MV-4-11 (cell line): ENCODE measurements at regions not wholly inside any gene's neighbourhood (a gene's known extent, or its start where the extent isn't known, plus 50 kb on each side); places are given as distances from the start of the nearest gene placed in this dataset.
A peak's percentile ranks its signal among the peaks of the same experiment; 100 is the strongest.

Experiments
- DNase-seq: peaks from one replicate; lab custom pipeline; 2025; lab: John Stamatoyannopoulos, UW

GRCh38 chr7:153835712-153836265 is 216.4 kb upstream of the DPP6 start:
- DNase-seq, result no peak

DNA sequence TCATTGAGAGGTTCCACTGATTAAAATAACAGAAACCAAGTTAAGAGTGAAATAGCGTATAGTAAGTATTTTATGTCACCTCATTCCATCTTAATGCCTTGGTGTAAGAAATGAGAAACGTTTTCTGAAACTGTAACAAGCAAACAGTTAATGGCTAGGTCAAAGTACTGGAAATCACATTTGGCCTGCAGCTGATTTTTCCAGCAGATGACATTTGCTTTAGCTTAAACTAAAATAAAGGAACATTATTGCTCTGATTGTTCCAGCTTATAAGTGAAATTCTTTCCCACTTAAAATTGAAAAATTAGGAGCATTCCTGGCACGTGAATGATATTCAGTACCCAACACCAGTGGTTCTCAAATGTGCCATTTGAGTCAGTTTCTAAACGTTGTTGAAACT is 213.6 kb upstream of the DPP6 start:
- DNase-seq, result no peak

DNA sequence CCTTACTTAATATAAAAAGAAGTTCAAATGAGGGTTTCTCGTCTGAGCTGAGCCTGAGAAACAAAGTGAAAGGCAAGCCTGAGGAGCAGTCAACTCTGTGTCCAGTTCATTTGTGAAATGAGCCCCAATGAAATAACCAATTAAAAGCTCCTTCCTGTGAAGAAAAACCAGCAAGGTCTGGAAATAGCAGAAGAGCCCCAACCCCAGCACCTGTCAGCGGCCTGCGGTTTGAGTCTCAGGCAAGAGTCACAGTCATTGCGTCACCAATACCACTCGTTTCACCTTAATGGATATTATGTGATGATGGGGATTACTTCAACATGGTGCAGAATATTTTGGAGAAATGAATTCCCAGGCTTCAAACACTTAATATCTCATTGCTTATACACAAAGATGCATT is 211.3 kb upstream of the DPP6 start:
- DNase-seq, result no peak

DNA sequence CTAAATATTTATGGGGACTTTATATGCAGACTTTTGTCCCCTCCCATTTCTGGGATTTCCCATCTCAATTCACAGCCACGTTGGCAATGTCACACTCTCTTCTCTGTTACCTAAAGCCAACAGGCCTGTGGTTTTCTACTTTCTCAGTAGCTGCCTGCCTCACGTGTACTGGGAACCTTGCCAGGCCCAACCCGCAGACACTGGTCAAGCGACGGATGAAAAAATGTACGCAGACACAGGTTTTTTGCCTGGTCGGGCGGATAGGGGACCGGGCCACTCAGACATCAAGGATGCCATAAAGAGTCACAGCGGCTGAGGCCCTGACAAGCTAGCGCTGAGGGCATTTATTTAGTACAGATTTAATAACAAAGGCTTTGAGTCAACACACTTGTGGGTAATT is 204.4 kb upstream of the DPP6 start:
- DNase-seq, result no peak

- DNase-seq, result no peak
Observed at GRCh38 chr7:153852261-153852660, 199.9 kb upstream of the DPP6 start.

DNA sequence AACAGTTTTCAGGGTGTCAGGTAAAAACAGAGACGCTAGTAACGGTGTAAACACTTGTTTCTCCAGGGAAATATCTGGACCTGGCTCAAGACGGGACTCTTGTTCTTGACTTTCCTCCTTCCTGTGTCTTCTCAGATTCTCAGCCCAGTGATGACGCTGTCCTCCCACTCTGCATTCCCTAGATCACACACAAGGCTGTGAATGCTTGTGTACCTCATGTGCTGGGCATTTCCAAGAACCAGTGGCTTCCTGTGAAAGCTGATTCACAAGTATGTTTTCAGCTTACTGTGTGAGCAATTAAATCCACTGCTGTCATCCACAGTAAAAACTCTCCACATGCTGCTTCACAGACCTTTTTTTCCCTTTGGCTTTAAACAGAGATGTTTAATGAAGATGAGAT is 193.8 kb upstream of the DPP6 start:
- no peak for DNase-seq

DNA sequence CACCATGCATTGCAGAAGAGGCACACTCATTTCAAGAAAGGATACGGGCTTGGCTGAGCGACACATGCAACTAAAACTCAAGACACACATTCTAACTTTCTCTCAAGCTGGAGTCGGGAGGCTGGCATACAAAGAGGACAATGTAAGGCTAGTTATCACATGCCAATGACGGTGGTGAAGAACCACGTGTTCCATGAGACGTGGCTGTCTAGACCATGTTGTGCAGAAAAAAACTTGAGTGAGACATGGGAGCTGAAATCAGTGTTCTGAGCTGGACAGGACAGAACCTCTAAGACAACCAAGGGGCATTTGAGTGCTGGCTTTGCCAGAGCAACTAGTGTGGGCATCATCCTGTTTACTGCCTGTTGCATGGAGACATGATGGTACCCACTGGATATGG is 193.0 kb upstream of the DPP6 start:
- no peak for DNase-seq

DNA sequence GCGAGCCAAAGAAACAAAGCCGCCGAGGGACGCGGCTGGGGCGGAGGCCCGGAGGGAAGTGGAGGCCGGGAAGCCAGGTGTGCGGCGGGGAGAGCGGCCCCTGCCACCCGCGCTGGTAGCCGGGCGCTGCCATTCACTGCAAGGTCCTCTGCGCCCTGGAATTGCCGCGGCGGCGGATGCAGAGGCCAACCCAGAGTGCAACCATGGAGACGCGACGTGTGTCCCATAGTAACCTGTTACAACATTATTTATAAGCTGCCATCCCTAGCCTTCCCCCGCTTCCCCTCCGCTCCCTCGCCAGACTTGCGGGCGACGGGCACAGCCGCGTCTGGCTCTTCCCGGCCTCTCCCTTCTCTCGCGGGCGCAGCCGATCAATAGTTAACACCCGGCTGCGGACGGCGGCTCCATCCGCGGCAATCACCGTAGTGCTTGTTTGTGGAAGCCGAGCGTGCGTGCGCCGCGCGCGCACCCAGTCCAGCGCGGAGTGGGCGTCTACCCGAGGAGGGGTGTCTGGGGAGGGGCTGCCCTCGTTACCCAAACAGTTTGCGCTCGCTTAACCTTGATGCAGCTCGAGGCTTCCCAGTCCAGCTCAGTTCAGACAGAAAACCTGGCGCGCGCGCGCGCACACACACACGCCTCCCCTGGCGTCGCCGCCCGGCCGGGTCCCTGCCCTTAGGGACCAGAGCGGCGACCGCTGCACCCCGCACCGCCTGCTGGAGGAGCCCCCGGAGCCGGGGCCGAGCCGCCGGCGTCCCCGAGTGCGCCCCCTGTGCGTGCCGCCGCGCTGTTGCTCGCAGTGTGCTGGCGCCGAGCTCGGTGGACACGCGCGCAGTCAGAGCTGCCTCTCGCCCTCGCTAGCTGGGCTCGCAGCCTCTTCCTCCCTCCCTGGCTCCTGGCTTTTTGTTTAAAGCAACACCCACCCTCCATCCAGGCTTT is 165.4 kb upstream of the DPP6 start:
- DNase-seq, result no peak

GRCh38 chr7:153887749-153888569 is 164.2 kb upstream of the DPP6 start:
- DNase-seq, result no peak

DNA sequence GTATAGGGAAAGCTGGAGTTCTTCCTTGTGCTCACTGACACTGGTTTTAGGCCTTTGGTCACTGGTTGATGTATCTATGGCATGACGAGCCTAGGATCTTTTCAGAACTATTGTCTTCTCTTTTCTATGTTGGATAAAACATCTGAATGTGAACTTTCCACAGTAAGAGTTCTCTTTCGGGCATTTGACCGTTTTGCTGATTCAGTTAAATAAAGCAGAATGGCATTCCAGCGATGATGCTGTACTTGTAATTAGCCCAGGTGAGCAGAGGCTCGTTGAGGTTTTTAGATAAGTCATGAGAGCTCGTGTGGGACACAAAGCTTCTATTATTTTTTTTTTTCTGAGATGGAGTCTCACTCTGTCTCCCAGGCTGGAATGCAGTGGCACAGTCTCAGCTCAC is 160.2 kb upstream of the DPP6 start:
- no peak for DNase-seq

DNA sequence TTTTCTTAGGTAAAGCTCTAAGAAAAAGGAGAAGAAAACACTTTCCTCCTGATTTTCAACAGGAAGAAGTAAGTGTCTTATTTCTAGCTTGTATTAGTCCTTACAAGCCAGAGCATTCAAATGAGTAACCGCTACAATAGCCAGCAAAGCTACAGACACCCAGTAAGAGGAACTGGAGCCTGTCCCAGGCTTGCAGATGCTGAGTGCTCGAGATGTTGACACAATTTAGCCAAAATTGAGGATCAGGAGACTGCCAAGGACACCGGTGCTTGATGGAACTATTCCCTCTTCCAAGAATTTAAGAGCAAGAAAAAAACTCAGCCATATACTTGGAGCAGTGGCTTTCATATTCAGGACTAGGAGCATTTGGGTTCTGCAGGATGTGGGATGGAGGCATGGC is 149.3 kb upstream of the DPP6 start:
- DNase-seq, result peak; percentile 80

DNA sequence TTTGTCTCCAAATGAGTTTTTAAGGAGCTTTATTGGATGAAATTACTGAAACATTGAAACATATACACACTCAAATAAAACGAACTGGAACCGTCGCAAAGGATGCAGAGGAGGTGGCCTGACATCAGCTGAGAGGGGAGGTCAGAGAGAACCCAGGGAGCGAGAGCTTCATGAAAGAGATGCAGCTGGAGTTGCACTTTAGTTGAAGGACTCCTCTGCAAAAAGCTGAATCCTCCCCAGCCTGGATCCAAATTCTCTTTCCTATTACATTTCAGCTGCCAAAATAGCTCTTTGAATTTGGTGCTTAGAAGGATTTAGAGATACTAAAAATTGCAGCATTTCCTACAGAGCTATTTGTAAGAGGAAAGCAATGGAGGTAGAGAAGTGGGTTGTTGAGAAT is 140.0 kb upstream of the DPP6 start:
- DNase-seq, result no peak

- DNase-seq, result no peak
Observed at GRCh38 chr7:153920126-153920525, 132.1 kb upstream of the DPP6 start.

DNA sequence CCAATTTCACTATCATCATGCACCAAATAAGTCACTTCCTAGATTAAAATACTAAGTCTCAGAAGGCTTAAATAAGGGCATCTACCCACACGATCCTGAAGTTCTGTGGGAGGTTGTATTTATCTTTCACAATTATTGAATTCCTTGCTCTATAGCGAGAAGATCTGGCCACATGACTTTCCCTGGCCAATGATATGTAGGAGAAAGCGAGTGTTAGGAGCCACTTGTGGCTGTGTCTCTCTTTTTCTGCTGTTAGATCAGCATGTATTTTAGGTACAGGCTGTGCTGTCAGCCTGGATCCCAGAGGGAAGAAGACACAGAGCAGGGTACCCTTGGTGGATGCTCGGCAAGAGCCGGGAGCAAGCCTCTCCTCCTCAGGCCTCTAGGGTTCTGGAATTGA is 131.3 kb upstream of the DPP6 start:
- no peak for DNase-seq

DNA sequence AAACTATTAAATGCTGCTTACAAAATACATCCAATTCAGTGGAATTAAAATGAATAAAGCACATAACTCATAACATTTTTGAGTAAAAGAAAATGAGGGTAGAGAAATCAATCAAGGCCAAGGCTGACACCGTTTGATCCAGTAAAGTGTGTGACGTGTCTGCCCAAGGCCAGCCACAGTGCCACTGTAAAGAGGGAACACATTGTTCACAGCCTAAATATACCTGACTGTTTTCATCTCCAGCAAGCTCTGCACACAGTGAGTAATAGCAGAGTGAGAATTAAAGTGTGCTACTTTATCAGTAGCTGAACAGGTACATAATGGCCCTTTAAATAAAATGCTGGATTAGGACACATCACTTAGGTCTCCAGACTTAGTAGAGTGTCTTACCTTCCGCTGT is 130.8 kb upstream of the DPP6 start:
- DNase-seq, result no peak

DNA sequence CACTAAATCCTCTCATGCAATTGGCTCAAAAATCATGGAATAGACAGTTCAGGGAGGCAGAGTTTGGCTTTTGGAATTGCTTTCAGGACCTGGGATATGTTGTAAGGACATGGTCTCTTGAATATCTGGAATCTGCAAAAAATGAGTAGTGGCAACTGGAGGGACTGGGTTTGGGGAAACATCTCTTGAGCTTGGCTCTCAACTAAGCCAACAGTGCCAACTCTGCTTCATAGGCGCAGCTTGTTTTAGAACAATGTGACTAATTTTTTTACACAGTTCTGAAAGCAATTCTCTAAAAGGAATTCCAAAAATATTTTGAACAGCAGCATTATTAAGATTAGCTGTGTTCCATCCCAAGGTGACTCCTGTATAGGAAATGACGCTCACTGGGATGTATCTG is 121.5 kb upstream of the DPP6 start:
- DNase-seq, result no peak

GRCh38 chr7:153934048-153934447 is 118.2 kb upstream of the DPP6 start:
- no peak for DNase-seq

DNA sequence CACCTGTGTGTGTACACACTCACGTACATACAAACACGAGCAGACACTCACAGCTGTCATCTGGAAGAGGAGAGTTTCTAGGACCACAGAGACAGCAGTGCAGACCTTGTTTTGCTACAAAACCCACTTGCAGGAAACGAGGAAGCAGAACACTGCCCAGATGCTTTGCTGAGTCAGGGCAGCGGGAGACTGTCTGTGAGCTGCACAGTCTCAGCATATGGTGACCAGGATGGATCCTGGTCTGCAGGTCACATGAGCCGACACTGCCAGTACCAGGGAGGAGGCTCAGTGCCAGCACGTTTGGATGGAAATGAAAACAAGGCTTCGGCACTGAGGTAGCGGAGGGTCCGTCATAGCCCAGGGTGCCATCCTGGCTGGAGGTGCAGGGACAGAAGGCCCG is 117.6 kb upstream of the DPP6 start:
- no peak for DNase-seq

DNA sequence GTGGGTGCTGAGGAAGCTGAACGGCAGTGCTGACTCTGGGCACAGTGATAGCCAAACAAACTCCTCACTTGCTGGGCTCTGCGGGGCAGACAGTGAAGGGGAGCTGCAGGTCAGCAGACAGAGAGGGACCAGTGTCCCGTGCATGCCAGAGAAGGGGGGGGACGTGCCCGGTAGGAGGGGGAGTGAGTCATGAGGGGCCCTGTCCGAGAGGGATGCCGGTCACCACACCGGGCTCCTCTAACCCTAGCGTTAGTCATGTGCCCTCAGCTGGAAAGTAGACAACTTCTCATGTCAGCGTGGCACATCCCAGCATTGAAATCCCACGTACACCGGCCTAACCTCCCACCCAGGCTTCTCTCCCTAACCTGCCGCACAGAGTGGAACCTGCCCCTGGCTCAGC is 117.1 kb upstream of the DPP6 start:
- DNase-seq, result no peak

DNA sequence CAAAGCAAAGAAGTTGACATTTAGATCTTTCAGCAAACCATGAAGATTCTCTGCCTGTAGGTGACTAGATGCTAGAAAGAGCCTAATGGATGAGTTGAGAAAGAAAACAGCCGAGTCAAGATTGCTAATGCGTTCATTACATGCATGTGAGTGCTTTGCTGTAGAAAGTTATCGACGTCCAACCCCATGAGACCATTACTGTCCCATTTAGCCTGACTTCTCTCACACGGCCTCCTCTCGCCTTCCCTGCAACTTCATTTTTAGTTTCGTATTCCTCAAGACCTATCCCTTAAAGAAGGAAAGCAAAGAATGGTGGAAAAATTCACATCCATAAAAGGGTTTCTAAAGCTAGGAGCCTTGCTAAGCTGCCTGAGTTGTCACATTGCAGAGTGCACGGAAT is 113.7 kb upstream of the DPP6 start:
- DNase-seq, result no peak

DNA sequence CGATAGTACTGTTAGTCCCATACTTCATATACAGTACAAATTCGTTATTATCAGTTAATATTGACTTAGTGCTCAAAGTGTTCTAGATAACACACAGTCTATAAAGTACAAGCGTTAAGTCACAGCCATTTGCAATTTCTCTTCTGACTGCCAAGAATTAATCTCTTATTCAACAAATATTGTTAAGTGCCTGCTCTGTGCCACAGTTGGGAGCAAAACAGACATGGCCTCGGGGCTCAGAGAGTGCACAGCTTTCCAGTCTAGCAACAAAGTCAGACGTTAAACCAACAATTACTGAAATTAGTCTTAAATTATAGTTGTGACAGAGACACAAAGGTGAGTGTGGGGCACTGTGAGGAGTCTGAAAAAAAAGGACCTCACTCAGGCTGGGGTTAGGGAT is 113.0 kb upstream of the DPP6 start:
- DNase-seq, result no peak

DNA sequence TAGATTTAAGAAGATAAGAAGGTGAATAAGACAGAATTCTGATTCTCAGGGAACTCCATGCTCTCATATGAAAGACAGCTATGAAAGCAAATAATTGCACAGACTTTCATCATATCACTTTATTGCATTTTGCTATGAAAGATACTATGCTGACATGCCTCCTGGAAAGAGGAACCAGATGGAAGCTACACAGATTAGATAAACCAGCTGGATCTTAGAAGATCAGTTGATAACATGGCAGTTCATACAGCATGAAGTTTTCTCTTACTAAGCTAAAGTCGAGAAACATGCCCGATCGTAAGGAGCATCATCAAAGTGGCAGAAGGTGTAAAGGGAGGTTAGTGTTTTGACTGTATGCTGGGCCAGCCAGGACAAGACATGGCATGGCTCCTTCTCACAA is 112.5 kb upstream of the DPP6 start:
- peak; percentile 32 for DNase-seq

DNA sequence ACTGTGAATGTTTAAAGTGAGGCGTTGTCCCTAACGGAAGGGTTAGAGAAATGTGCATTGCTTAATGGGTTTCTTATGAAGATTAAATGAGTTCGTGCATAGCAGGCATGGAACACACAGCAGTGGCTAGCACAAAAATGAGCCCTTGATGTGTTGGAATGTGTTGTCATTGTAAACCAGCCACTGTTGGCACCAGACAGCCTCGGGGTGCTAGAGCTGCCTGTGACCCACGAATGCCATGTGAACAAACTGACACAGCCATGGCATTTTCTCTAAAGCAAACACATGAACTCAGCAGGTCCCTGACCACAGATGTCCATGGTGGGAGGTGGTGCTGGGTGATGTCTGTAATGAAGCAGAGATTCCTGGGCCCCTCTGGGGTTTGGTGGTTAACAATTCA is 111.1 kb upstream of the DPP6 start:
- no peak for DNase-seq
